Right atrium auricular region (tissue), 2 donors: ENCODE measurements at regions not wholly inside any gene's neighbourhood (a gene's known extent, or its start where the extent isn't known, plus 50 kb on each side); places are given as distances from the start of the nearest gene placed in this dataset.
"Not testable (repeated sequence)": the region's sequence is repeated elsewhere in the genome, so short reads cannot be mapped to it uniquely, and the experiment has no call there.

ENCODE experiments used
- DNase-seq: peaks from one replicate; pipeline ENCODE4 v3.0.0-alpha.2; 2019; ENCODE audit warnings: low spot score
- H3K27ac ChIP-seq, 2 donors: fragments of 200-600 bp; sonication (generic); 1 replicate in 1 of 2; 2 replicates in 1 of 2; pipeline ENCODE4 v1.5.1; 2016 to 2019
- H3K27me3 ChIP-seq, 2 donors: fragments of 200-600 bp; sonication (generic); one replicate each; pipeline versions ENCODE4 v1.5.1 to v1.6.0; 2017 to 2019
- H3K36me3 ChIP-seq: fragments of 200-600 bp; sonication (generic); one replicate; pipeline ENCODE4 v1.5.1; 2016
- H3K4me1 ChIP-seq, 2 donors: fragments of 200-600 bp; sonication (generic); one replicate each; pipeline versions ENCODE4 v1.5.1 to v1.6.0; 2017 to 2019
- H3K4me3 ChIP-seq, 2 donors: fragments of 200-600 bp; sonication (generic); 1 replicate in 1 of 2; 2 replicates in 1 of 2; pipeline ENCODE4 v1.5.1; 2017 to 2019; ENCODE audit warnings: mild to moderate bottlenecking in 1 of 2, moderate library complexity in 1 of 2
- H3K9me3 ChIP-seq, 2 donors: fragments of 200-600 bp; sonication (generic); one replicate each; pipeline ENCODE4 v1.5.1; 2019
- CTCF ChIP-seq, 2 donors: fragments of 200-600 bp; sonication (generic); IDR thresholded peaks; one replicate each; pipeline ENCODE4 v1.5.1; 2019; ENCODE audit warnings: antibody characterized with exemption in 2 of 2

- DNase-seq, result no peak
- H3K27ac ChIP-seq, result no peak overlapping the region
- no peaks in the 10 kb centered on the region for H3K9me3 ChIP-seq
- no peaks in the 10 kb centered on the region for H3K27me3 ChIP-seq
- no peaks in the 10 kb centered on the region for H3K36me3 ChIP-seq
- no peak for TF ChIP-seq CTCF (IDR thresholded peaks at IDR 0.05)
- no peak overlapping the region for H3K4me3 ChIP-seq
- H3K4me1 ChIP-seq, result no peaks in the 10 kb centered on the region
Observed at GRCh38 chr6:155881826-155882526, 426.3 kb upstream of the NOX3 start.

DNA sequence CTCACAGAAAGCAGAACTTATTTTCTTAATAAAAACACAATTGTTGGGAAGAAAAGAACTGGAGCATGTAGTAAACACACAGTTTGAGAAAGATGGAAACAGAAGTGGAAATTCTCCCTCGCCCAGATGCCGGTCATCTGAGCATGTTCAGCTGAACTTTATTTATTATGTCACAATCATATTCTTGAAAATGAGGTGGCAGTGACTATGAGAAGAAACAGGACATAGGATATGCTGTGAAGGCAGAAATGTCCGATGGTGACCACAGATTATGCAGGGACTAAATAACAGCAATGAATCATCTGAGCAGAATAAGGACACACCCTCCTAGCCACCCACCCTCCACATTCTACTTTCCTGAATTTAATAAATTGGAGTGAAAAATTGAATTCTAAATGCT lies 425.3 kb upstream of the NOX3 start:
- Histone ChIP-seq H3K36me3 (no peaks in the 10 kb centered on the region), H3K4me3 (no peak overlapping the region), H3K9me3 (no peaks in the 10 kb centered on the region), H3K27ac (no peak overlapping the region), H3K27me3 (no peaks in the 10 kb centered on the region), H3K4me1 (no peaks in the 10 kb centered on the region)
- no peak for TF ChIP-seq CTCF (IDR thresholded peaks at IDR 0.05)
- no peak for DNase-seq

GRCh38 chr6:155872961-155873360 lies 417.3 kb upstream of the NOX3 start:
- no peaks in the 10 kb centered on the region for H3K9me3 ChIP-seq
- H3K4me3 ChIP-seq, result no peak overlapping the region
- no peaks in the 10 kb centered on the region for H3K4me1 ChIP-seq
- DNase-seq, result no peak
- TF ChIP-seq CTCF (IDR thresholded peaks at IDR 0.05), result no peak
- no peaks in the 10 kb centered on the region for H3K36me3 ChIP-seq
- no peak overlapping the region for H3K27ac ChIP-seq
- no peaks in the 10 kb centered on the region for H3K27me3 ChIP-seq

- no peaks in the 10 kb centered on the region for H3K9me3 ChIP-seq
- no peaks in the 10 kb centered on the region for H3K27me3 ChIP-seq
- H3K27ac ChIP-seq, result no peak overlapping the region
- no peak for DNase-seq
- no peak for TF ChIP-seq CTCF (IDR thresholded peaks at IDR 0.05)
- no peaks in the 10 kb centered on the region for H3K4me1 ChIP-seq
- H3K4me3 ChIP-seq, result no peak overlapping the region
- H3K36me3 ChIP-seq, result no peaks in the 10 kb centered on the region
Observed at GRCh38 chr6:155867682-155868081, 412.0 kb upstream of the NOX3 start.

- not testable (repeated sequence) for H3K4me3 ChIP-seq, DNase-seq, H3K27ac ChIP-seq, H3K4me1 ChIP-seq, H3K9me3 ChIP-seq, H3K36me3 ChIP-seq, H3K27me3 ChIP-seq
Observed at GRCh38 chr6:155866676-155867390, 411.2 kb upstream of the NOX3 start.

GRCh38 chr6:155861821-155862220 lies 406.2 kb upstream of the NOX3 start:
- H3K36me3 ChIP-seq, result no peaks in the 10 kb centered on the region
- H3K27me3 ChIP-seq, result no peaks in the 10 kb centered on the region
- H3K27ac ChIP-seq, result no peak overlapping the region
- no peak overlapping the region for H3K4me3 ChIP-seq
- H3K9me3 ChIP-seq, result no peaks in the 10 kb centered on the region
- H3K4me1 ChIP-seq, result no peaks in the 10 kb centered on the region
- TF ChIP-seq CTCF (IDR thresholded peaks at IDR 0.05), result no peak
- no peak for DNase-seq

DNA sequence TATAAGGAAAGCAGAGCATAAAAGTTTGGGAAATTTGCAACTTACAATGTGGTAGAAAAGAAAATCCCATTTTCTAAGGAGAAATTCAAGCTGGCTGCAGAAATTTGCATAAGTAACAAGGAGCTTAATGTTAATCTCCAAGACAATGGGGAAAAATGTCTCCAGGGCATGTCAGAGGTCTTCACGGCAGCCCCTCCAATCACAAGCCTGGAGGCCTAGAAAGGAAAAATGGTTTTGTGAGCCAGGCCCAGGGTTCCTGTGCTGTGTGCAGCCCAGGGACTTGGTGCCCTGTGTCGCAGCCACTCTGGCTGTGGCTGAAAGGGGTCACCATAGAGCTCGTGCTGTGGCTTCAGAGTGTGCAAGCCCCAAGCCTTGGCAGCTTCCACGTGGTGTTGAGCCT lies 403.3 kb upstream of the NOX3 start:
- not testable (repeated sequence) for H3K9me3 ChIP-seq, DNase-seq, H3K27ac ChIP-seq, H3K4me3 ChIP-seq, H3K4me1 ChIP-seq, H3K36me3 ChIP-seq, H3K27me3 ChIP-seq
